Bronchial epithelial cell (primary cell): ENCODE measurements at regions not wholly inside any gene's neighbourhood (a gene's known extent, or its start where the extent isn't known, plus 50 kb on each side); places are given as distances from the start of the nearest gene placed in this dataset.
"Not testable (repeated sequence)": the region's sequence is repeated elsewhere in the genome, so short reads cannot be mapped to it uniquely, and the experiment has no call there.

ENCODE experiments used
- DNase-seq: peaks from one replicate; pipeline ENCODE4 v3.0.0-alpha.2; 2010; ENCODE audit warnings: low read depth
- FAIRE-seq: peaks from 2 replicates; lab custom pipeline; 2011; peaks lifted over from hg19 to GRCh38; lab: Jason Lieb, UNC
- H3K27me3 ChIP-seq: 2 replicates; pipeline ENCODE4 v1.5.1; 2011; ENCODE audit warnings: low read length; ENCODE audit not compliant: control insufficient read depth, insufficient read depth
- H3K36me3 ChIP-seq: 2 replicates; pipeline ENCODE4 v1.5.1; 2011; ENCODE audit warnings: low read length; ENCODE audit not compliant: control insufficient read depth, insufficient read depth
- H3K4me3 ChIP-seq: 2 replicates; pipeline ENCODE4 v1.5.1; 2011; ENCODE audit warnings: mild to moderate bottlenecking, low read depth, low read length, control low read depth
- TF ChIP-seq, protein P1 (sequence below): IDR thresholded peaks from 2 replicates; pipeline ENCODE4 v1.5.1; 2011; ENCODE audit warnings: mild to moderate bottlenecking, moderate library complexity, low read length, control low read depth, inconsistent platforms; ENCODE audit not compliant: insufficient read depth, severe bottlenecking

DNA sequence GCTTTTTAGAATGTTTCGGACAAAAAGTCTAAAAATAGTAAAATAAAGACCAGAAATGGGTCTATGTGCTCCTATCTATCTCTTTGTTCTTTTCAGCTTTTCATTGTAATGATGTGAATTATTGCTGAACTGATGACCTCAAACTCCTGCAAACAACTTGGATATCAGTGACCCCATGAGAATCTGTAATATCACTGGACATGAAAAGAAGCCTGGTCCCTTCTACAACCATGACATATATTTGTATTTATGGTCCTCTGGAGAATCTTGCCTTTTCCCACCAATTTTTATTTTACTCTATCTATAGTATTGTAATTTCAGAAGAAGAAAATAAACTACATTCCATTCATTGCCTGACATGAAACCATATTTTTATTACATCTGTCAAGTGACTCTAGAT, 740.7 kb upstream of the CA10 start:
- no peak overlapping the region for H3K4me3 ChIP-seq
- TF ChIP-seq, protein P1, sequence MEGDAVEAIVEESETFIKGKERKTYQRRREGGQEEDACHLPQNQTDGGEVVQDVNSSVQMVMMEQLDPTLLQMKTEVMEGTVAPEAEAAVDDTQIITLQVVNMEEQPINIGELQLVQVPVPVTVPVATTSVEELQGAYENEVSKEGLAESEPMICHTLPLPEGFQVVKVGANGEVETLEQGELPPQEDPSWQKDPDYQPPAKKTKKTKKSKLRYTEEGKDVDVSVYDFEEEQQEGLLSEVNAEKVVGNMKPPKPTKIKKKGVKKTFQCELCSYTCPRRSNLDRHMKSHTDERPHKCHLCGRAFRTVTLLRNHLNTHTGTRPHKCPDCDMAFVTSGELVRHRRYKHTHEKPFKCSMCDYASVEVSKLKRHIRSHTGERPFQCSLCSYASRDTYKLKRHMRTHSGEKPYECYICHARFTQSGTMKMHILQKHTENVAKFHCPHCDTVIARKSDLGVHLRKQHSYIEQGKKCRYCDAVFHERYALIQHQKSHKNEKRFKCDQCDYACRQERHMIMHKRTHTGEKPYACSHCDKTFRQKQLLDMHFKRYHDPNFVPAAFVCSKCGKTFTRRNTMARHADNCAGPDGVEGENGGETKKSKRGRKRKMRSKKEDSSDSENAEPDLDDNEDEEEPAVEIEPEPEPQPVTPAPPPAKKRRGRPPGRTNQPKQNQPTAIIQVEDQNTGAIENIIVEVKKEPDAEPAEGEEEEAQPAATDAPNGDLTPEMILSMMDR, result no peak
- no peaks in the 10 kb centered on the region for H3K27me3 ChIP-seq
- DNase-seq (no peak), FAIRE-seq (no peak)
- no peaks in the 10 kb centered on the region for H3K36me3 ChIP-seq

DNA sequence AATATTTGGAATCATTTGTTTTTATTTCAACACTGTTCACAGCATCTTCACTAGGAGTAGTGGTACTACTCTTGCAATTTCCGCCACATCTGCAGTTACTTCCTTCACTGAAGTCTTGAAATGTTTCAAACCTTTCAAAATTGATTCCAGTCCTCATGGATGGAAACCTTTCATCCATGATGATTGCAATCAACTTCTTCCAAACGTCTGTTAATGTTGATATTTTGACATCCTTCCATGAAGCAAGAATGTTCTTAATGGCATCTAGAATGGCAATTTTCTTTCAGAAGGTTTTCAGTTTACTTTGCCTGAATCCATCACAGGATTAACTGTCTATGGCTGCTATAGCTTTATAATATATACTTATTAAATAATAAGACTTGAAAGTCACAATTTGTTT, 736.8 kb upstream of the CA10 start:
- TF ChIP-seq, protein P1, result no peak
- no peaks in the 10 kb centered on the region for H3K27me3 ChIP-seq
- FAIRE-seq, result no peak

DNA sequence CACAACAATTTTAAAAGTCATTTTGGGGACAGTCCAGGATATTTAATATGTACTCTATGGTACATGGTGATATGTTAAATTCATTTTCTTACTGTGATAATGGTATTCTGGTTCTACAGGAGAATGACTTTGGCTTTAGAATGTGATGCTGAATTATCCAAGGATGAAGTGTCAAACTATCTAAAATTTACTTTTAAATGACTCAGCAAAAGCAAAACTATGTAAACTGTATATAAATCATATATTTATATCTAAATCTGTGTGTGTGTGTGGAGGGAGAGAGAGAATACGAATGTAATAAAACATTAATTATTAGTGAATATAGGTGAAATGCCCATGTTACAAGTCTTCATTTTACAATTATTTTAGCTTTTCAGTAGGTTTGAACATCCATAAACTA, 733.8 kb upstream of the CA10 start:
- Histone ChIP-seq H3K36me3 (no peaks in the 10 kb centered on the region), H3K27me3 (no peaks in the 10 kb centered on the region), H3K4me3 (no peak overlapping the region)
- TF ChIP-seq, protein P1, result no peak
- DNase-seq, result no peak
- FAIRE-seq, result no peak

More for the DNA sequence above, 736.8 kb upstream of the CA10 start:
- no peaks in the 10 kb centered on the region for H3K36me3 ChIP-seq
- H3K4me3 ChIP-seq, result no peak overlapping the region
- no peak for DNase-seq

DNA sequence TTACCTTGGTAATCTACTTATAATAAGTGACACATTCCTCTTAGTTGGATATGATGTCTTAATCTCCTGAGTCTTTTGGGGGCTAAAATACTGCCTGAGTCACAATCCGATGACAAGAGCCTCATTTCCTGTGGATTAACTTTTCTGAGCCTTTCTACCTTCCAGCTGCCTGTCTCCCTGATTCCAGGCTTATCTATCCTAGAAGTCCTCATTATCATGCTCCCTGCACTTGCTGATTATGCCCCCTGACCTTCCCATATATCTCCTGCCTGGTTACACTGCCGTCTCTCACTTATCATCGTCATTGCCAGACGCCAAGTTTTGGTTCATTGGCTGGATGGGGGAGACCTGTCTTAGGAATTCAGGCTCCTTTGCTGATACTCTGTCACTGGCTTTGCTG, 727.4 kb upstream of the CA10 start:
- Histone ChIP-seq H3K36me3 (no peaks in the 10 kb centered on the region), H3K4me3 (no peak overlapping the region), H3K27me3 (no peaks in the 10 kb centered on the region)
- FAIRE-seq (no peak), DNase-seq (no peak)
- TF ChIP-seq, protein P1, result no peak

DNA sequence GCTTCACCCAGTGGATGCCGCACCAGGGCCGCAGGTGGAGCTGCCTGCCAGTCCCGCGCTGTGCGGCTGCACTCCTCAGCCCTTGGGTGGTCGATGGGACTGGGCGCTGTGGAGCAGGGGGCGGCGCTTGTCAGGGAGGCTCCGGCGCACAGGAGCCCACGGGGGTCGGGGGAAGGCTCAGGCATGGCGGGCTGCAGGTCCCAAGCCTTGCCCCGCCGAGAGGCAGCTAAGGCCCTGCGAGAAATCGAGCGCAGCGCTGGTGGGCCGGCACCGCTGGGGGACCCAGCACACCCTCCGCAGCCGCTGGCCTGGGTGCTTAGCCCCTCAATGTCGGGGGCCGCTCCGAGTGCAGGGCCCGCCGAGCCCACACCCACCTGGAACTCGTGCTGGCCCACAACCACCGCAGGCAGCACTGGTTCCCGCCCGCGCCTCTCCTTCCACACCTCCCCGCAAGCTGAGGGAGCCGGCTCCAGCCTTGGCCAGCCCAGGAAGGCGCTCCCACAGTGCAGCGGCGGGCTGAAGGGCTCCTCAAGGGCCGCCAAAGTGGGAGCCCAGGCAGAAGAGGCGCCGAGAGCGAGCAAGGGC, 725.5 kb upstream of the CA10 start:
- not testable (repeated sequence) for DNase-seq, FAIRE-seq, H3K36me3 ChIP-seq, H3K27me3 ChIP-seq, H3K4me3 ChIP-seq

DNA sequence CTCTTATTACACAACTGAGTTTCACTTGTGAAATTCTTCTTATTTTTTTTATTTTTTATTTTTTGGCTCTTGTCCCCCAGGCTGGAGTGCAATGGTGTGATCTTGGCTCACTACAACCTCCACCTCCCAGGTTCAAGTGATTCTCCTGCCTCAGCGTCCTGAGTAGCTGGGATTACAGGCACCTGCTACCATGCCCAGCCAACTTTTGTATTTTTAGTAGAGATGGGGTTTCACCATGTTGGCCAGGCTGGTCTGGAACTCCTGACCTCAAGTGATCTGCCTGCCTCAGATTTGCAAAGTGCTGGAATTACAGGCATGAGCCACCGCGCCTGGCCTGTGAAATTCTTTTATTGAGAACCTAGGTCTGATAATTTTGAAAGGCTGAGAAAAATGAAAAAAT, 688.3 kb upstream of the CA10 start:
- FAIRE-seq, DNase-seq, H3K4me3 ChIP-seq, H3K27me3 ChIP-seq, H3K36me3 ChIP-seq: not testable (repeated sequence)

DNA sequence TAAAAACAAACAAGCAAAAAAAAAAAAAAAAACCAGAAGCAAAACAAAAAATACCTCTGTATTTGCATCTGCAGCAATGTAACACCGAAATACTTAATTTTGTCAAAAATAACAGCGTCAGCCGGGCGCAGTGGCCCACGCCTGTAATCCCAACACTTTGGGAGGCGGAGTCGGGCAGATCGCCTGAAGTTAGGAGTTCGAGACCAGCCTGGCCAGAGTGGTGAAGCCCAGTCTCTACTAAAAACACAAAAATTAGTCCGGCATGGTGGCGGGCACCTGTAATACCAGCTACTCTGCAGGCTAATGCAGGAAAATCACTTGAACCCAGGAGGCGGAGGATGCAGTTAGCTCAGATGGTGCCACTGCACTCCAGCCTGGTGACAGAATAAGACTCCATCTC, 683.5 kb upstream of the CA10 start:
- TF ChIP-seq, protein P1, result no peak
- Histone ChIP-seq H3K36me3 (no peaks in the 10 kb centered on the region), H3K4me3 (no peak overlapping the region), H3K27me3 (no peaks in the 10 kb centered on the region)
- FAIRE-seq (no peak), DNase-seq (no peak)
